ENCODE measurements at regions not wholly inside any gene's neighbourhood (a gene's known extent, or its start where the extent isn't known, plus 50 kb on each side); places are given as distances from the start of the nearest gene placed in this dataset.
A peak's percentile ranks its signal among the peaks of the same experiment; 100 is the strongest.

GRCh38 chr9:14031810-14032209 is 282.1 kb downstream of the NFIB start:
- DNase-seq (ENCODE audit: low spot score) = no peak

DNA sequence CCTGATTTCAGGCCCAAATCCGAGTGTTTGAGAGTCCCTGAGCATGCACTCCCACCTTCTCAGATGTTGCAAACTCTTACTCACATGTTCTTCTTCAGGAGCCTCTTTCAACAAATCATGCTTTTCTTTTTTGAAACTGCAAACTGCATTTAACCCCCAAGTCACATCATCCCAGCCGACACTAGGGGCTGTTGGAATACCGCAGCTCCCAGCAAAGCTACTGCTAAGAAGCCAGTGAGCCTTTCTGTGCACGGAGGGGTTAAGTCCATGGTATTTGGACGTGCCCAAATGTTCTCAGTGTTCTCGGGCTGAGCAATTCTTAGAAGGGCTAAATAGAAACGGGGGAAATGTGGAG is 282.9 kb downstream of the NFIB start:
- DNase-seq (ENCODE audit: low spot score) = no peak

- DNase-seq (ENCODE audit: low spot score) = no peak
Observed at GRCh38 chr9:14030375-14031059, 283.4 kb downstream of the NFIB start.

GRCh38 chr9:14029806-14030374 is 284.1 kb downstream of the NFIB start:
- no peak for DNase-seq (ENCODE audit: low spot score)

- no peak for DNase-seq (ENCODE audit: low spot score)
Observed at GRCh38 chr9:14027116-14027800, 286.7 kb downstream of the NFIB start.

DNA sequence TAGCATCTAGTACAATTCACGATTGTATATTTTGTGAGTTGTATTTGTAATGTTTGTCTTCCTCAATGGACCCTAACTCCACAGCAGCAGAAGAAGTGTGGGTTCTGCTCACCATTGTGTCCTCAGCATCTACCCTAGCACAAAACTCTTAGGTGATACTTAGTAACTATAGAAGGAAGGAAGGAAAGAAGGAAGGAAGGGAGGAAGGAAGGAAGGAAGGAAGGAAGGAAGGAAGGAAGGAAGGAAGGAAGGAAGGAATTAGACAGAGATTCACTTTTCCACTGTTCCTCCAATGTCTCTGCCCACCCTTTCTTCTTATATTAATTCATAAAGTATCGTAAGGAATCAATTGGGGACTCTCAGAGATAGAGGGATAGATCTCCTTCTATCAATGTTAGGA is 288.2 kb downstream of the NFIB start:
- DNase-seq (ENCODE audit: low spot score) = no peak

- DNase-seq (ENCODE audit: low spot score) = no peak
Observed at GRCh38 chr9:14023285-14023684, 290.7 kb downstream of the NFIB start.

- no peak for DNase-seq (ENCODE audit: low spot score)
Observed at GRCh38 chr9:14021871-14022525, 291.9 kb downstream of the NFIB start.

- peak; percentile 18 for DNase-seq (ENCODE audit: low spot score)
Observed at GRCh38 chr9:14018081-14018480, 295.9 kb downstream of the NFIB start.

GRCh38 chr9:14014744-14015143 is 299.2 kb downstream of the NFIB start:
- DNase-seq (ENCODE audit: low spot score) = no peak

- no peak for DNase-seq (ENCODE audit: low spot score)
Observed at GRCh38 chr9:14014218-14014617, 299.7 kb downstream of the NFIB start.

GRCh38 chr9:14011799-14012560 is 302.0 kb downstream of the NFIB start:
- no peak for DNase-seq (ENCODE audit: low spot score)

GRCh38 chr9:14007190-14007769 is 306.7 kb downstream of the NFIB start:
- DNase-seq (ENCODE audit: low spot score) = peak; percentile 39

DNA sequence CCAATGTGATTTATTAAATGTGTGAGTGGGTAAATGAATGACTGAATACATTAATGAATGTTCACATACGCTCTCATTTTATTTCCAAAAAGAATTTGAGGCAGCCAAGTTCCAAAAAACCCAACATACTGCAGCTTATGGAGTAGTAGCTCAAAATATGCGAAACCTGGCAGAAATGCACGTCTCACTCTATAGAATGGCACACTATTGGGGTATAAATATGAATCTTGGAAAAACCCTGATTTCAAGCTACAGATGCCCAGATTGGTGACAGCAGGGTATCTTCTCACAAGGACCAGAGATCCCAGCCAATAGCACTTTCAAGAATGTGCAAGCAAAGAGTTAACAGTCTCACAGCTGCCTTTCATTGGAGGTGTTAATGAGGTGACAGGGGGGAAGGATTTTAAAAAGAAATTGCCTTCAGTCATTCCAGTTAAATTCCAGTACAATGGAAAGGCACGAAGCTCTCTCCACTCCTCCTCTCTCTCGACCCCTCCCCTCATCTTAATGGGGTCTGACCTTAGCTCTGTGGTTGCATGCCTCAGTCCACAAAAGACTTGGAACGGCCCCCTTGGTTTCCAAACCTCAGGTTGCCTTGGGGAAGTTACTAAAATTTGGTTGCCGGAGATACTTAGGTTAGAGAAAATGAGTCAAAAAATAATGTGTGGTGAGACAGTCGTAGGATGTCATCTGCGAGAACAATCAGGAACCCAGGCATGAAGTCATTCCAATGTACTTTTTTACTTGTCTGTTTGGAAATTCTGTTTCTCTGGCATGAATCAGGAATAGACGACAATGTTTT is 307.4 kb downstream of the NFIB start:
- no peak for DNase-seq (ENCODE audit: low spot score)

DNA sequence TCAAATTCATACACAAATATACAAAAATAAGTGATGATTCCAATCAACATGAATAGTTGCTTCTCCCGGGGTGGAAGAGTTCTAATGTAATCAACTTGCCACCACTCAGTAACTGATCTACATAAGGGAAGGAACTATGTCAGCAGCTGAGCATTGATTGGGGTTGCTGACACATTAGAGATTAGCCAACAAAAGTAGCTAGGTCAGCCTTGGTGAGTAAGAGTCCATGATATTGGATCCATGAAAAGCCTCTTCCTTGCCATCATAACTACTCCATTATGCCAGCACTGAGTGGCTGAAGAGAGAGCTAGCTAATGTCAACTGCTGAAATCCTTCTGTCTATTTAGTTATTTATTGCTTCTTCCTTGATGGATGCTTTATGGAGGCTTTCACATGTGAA is 309.8 kb downstream of the NFIB start:
- DNase-seq (ENCODE audit: low spot score) = no peak

- no peak for DNase-seq (ENCODE audit: low spot score)
Observed at GRCh38 chr9:13994240-13994639, 319.7 kb downstream of the NFIB start.

GRCh38 chr9:13993632-13994185 is 320.2 kb downstream of the NFIB start:
- no peak for DNase-seq (ENCODE audit: low spot score)

- DNase-seq (ENCODE audit: low spot score) = no peak
Observed at GRCh38 chr9:13992138-13993088, 321.5 kb downstream of the NFIB start.

DNA sequence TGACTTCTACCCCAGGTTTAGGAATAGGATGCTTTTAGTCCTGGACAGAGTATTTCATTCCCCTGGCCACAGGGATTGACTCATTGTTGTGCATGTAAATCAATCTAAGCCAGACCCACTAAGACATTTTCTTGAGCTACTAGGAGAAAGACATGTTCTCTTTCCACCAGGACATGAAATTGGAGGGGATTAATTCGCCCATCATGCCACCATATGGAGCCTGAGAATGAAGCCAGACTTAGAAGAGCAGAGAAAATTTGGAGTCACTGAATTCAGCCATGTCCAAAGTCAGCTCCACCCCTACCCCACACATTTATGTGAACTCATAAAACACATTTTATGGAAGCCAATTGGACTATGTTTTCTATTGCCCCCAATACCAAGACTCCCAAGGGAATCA is 322.5 kb downstream of the NFIB start:
- no peak for DNase-seq (ENCODE audit: low spot score)

- DNase-seq (ENCODE audit: low spot score) = no peak
Observed at GRCh38 chr9:13990994-13991393, 322.9 kb downstream of the NFIB start.

Data from SW480 (cell line).